ENCODE measurements at regions not wholly inside any gene's neighbourhood (a gene's known extent, or its start where the extent isn't known, plus 50 kb on each side); places are given as distances from the start of the nearest gene placed in this dataset.

DNA sequence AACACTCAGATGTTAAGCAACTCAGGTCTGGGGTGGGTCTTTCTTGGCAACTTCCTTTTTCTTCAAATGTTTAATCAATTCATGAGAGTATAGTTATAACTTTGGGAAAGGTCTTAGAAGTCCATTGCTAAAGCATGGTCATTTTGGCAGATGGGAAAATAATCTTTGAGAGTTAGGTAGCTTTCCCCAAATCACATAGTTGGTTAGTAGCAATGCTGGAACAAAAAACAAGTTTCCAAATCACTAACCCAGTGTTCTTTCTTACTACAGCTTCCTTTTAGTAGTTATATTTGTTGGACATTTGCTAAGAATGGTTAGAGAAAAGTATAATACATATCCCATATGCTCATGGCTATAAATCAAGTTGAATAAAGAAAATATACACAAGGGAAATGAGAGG lies 185.2 kb upstream of the SLC14A2 start:
- Histone ChIP-seq H3K27me3 (no peaks in the 10 kb centered on the region), H3K4me3 (no peak overlapping the region), H3K27ac (no peak overlapping the region), H3K9me3 (no peaks in the 10 kb centered on the region), H3K36me3 (ENCODE audit: low read depth, missing control alignments) (no peaks in the 10 kb centered on the region), H3K4me1 (no peaks in the 10 kb centered on the region)
- TF ChIP-seq POLR2A (IDR thresholded peaks at IDR 0.05): no peak
- TF ChIP-seq, protein P1, sequence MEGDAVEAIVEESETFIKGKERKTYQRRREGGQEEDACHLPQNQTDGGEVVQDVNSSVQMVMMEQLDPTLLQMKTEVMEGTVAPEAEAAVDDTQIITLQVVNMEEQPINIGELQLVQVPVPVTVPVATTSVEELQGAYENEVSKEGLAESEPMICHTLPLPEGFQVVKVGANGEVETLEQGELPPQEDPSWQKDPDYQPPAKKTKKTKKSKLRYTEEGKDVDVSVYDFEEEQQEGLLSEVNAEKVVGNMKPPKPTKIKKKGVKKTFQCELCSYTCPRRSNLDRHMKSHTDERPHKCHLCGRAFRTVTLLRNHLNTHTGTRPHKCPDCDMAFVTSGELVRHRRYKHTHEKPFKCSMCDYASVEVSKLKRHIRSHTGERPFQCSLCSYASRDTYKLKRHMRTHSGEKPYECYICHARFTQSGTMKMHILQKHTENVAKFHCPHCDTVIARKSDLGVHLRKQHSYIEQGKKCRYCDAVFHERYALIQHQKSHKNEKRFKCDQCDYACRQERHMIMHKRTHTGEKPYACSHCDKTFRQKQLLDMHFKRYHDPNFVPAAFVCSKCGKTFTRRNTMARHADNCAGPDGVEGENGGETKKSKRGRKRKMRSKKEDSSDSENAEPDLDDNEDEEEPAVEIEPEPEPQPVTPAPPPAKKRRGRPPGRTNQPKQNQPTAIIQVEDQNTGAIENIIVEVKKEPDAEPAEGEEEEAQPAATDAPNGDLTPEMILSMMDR (IDR thresholded peaks at IDR 0.05): no peak
- no peak for DNase-seq
- intact Hi-C loops (cut with DNase I; ENCODE audit: low total_unique reads): no loop called here

DNA sequence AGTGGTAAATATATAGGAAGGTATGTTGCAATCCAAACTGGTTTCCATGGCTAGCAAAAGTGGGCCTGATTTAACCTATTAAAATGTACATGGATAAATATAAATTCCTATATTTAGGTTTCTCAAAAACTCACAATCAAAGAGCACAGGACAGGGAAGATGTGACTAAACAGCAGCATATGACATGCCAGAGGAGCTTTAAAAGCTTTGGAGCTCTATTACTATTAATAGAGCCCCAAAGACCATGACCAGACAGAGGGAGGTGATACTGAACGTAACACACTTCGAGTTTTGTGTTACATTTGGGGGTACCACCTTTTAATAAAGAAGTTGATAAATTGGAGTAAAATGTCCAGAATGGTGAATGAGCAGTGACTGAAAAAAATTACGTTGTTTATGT lies 179.5 kb upstream of the SLC14A2 start:
- intact Hi-C loops (cut with DNase I; ENCODE audit: low total_unique reads): no loop called here
- Histone ChIP-seq H3K27ac (no peak overlapping the region), H3K9me3 (no peaks in the 10 kb centered on the region), H3K36me3 (ENCODE audit: low read depth, missing control alignments) (no peaks in the 10 kb centered on the region), H3K27me3 (no peaks in the 10 kb centered on the region), H3K4me3 (no peak overlapping the region), H3K4me1 (no peaks in the 10 kb centered on the region)
- TF ChIP-seq, protein P1 (IDR thresholded peaks at IDR 0.05): no peak
- TF ChIP-seq POLR2A (IDR thresholded peaks at IDR 0.05): no peak
- DNase-seq: no peak
- WGBS, 2 donors: 73 to 76% methylated on average over 3 of the region's 3 CpGs

DNA sequence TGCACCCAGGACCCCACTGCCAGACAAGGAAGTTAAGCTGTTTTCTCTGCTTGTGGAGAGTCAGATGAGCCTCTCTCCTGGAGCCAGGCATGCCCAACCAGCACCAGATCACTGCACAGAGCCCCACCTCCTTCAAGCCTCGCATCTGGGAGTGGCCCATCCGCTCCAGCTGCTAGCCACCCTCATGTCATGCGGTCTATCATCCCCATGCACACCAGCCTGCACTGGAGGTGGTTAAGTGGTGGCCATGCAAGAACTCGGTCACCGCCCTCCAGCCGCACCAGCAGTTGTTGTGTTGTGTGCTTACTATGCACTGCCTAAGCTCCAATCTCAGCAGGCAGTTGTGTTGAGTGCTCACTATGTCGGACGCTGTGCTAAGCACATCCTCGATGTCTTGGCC lies 177.9 kb upstream of the SLC14A2 start:
- Histone ChIP-seq H3K36me3 (ENCODE audit: low read depth, missing control alignments) (no peaks in the 10 kb centered on the region), H3K4me1 (no peaks in the 10 kb centered on the region), H3K27me3 (no peaks in the 10 kb centered on the region), H3K4me3 (no peak overlapping the region), H3K27ac (no peak overlapping the region), H3K9me3 (no peaks in the 10 kb centered on the region)
- intact Hi-C loops (cut with DNase I; ENCODE audit: low total_unique reads): no loop called here
- 74 to 82% methylated on average over 6 to 9 of the region's 9 CpGs for WGBS, 2 donors
- TF ChIP-seq, protein P1 (IDR thresholded peaks at IDR 0.05): no peak
- no peak for TF ChIP-seq POLR2A (IDR thresholded peaks at IDR 0.05)
- DNase-seq: no peak

DNA sequence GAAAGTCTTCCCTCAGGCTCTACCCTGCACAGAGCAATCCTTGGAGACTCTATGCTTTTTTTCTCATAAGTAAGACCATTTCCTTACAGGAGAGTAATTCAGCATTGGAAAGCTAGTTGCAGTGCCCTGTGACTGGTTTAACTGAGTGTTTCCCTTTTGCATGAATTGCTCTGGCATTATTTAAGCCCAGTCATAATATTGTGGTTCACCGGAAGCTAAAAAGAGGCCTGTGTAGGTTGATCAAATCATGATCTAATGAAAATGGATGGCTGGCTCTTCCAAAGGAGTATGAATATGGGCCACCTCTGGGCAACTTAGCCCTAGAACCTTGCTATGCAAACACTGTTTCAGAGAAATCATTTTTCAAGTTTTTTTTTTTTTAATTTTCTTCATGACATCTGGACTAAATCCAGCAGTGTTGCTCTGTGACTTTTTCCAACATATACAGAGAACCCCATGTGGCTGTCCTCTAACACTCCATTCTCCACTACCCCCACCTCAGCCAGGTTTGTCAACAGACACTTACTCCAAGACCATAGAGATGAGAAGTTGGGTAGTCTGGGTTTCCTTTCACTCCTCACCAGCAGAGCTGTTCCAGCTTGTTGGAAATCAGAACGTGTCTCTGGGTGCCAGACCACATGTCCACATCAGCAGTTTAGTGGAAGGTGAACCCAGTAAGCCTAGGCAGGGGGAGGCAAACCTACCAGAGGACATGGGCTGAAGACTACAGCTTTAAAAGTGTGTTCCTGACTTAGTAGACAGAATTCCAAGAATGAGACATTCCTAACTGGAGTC lies 175.2 kb upstream of the SLC14A2 start:
- H3K27me3 ChIP-seq: no peaks in the 10 kb centered on the region
- H3K9me3 ChIP-seq: no peaks in the 10 kb centered on the region
- no peaks in the 10 kb centered on the region for H3K36me3 ChIP-seq (ENCODE audit: low read depth, missing control alignments)
- H3K27ac ChIP-seq: no peak overlapping the region
- TF ChIP-seq, protein P1 (IDR thresholded peaks at IDR 0.05): no peak
- TF ChIP-seq POLR2A (IDR thresholded peaks at IDR 0.05): no peak
- intact Hi-C loops (cut with DNase I; ENCODE audit: low total_unique reads): no loop called here
- H3K4me1 ChIP-seq: no peaks in the 10 kb centered on the region
- no peak for DNase-seq
- WGBS, 2 donors: 78 to 87% methylated on average over 2 of the region's 2 CpGs
- no peak overlapping the region for H3K4me3 ChIP-seq
